NCI-H345 (cell line): ENCODE measurements at regions not wholly inside any gene's neighbourhood (a gene's known extent, or its start where the extent isn't known, plus 50 kb on each side); places are given as distances from the start of the nearest gene placed in this dataset.

Experiments
- DNase-seq: peaks from one replicate; lab custom pipeline; 2025; lab: John Stamatoyannopoulos, UW

DNA sequence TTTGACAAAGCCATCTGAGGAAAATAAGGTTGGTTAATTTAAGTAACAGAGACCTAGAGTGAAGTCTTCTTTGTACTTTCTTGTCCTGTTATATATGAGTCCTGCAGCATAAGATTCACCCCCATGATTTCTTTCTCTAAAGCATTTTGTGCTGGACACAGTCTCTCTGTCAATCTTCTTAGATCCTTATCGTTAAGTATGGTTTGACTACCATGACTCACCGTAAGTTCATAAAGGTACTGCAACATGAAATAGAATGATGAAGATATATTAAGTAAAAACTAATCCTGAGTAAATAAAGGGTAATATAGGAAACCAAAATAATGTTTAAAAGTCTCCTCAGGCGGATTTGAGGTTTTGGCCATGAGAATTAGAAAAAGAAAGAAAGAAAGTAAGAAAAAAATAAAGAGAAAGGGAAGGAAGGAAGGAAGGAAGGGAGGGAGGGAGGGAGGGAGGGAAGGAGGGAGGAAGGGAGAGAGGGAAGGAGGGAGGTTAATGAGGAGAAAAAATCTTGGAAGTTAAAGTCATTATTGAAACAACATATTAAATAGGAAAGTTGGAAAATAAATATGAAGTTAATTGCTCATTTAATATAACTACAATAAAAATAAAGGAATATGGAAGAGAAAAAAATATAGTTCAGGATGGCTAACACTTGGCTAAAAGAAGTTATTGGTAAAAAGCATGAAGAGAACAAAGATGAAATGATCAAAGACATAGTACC lies 980.3 kb upstream of the CDH2 start:
- DNase-seq = no peak

GRCh38 chr18:29156531-29156930 lies 979.6 kb upstream of the CDH2 start:
- peak; percentile 32 for DNase-seq

DNA sequence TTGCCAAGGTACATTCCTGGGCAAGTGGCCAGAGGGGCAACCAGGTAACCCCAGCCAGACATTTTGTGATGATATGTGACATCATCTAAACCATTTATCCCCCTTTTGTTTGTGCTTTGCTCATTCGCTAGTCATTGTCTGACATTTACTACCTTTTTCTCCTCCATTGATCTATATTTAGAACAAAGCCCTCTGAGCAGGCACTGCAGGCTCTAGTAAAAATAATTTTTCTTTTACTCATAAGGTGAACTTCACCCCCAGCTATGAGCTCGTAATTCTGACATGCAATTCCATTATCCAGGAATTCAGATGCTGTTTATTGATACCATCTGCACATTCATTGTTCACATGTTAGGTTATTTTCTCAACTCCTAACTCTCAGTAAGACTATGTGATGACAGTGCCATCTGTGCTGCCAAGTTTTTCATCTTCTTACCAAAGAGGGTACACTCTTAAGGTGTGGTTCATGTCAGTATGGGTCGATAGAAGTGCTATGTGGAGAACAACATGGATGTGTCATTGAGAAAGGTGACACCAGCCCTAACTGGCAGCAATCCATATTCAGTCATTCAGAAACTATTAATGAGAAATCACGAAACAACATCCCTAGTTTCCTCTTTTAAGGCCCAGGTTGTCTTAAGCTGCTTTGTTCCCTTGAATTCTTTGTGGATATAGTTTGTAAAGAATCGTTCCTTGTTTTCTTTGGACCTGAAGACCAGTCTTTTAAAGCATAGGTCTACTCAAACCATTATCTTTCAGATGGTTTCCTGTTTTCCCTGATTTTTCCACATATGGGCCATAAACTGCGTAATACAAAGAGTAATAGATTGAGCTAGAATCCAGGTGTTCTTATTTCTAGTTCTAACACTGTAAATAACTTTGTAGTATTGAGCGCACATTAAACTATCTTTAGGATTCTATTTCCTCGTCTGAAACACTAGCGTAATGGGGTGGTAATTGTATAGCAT lies 978.1 kb upstream of the CDH2 start:
- DNase-seq = peak; percentile 38

DNA sequence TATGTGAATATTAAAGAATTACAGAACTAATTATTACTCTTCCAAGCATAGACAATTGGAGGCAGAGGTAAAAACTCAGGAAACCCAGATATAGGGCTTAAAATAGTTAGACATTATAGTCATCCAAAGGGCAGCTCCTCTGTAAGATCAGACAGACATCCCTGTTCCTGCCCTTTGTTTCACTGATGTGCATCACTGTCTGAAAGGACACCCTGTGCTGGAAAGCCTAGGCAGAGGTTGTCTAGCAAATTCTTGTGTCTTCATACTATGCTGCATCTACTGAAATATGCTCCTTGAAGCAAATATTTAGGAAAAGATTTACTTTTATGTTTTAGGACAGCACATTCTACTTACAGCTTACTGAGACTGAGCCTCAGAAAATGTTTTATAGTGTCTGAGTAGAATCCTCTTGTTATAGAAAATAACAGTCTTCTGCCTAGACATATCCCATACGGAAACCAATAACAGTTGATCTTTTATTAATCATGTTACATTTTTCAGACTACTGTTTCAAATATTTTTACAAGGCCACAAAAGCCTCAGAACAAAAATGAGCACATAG lies 977.3 kb upstream of the CDH2 start:
- DNase-seq = no peak

GRCh38 chr18:29153091-29153490 lies 976.2 kb upstream of the CDH2 start:
- DNase-seq = peak; percentile 13

GRCh38 chr18:29147944-29148343 lies 971.0 kb upstream of the CDH2 start:
- no peak for DNase-seq

DNA sequence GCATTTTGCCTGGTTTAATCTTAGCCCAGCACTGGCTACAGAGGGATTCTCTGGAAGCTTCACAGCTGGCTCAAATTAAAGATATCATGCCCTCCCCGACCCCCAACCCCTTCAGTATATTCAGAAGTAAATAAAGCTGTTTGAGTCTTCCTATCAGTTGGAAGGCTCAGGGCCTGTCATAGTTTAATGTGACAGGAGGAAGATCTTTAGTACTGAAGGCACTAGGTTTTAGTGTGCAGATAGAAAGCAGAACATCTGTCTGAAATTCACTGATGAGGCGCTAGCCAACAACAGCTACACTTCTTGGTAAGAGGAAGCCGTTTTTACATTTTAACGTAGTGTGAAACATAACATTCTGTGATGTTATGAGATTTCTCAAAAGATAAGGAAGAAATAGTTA lies 969.1 kb upstream of the CDH2 start:
- DNase-seq = no peak

GRCh38 chr18:29140590-29140989 lies 963.7 kb upstream of the CDH2 start:
- DNase-seq = no peak

GRCh38 chr18:29137773-29138495 lies 961.0 kb upstream of the CDH2 start:
- no peak for DNase-seq

- no peak for DNase-seq
These were observed 947.0 kb upstream of the CDH2 start for GRCh38 chr18:29123706-29124530.

GRCh38 chr18:29104671-29105070 lies 927.7 kb upstream of the CDH2 start:
- DNase-seq = no peak

GRCh38 chr18:29104227-29104626 lies 927.3 kb upstream of the CDH2 start:
- no peak for DNase-seq

GRCh38 chr18:29096079-29096770 lies 919.3 kb upstream of the CDH2 start:
- peak; percentile 78 for DNase-seq

DNA sequence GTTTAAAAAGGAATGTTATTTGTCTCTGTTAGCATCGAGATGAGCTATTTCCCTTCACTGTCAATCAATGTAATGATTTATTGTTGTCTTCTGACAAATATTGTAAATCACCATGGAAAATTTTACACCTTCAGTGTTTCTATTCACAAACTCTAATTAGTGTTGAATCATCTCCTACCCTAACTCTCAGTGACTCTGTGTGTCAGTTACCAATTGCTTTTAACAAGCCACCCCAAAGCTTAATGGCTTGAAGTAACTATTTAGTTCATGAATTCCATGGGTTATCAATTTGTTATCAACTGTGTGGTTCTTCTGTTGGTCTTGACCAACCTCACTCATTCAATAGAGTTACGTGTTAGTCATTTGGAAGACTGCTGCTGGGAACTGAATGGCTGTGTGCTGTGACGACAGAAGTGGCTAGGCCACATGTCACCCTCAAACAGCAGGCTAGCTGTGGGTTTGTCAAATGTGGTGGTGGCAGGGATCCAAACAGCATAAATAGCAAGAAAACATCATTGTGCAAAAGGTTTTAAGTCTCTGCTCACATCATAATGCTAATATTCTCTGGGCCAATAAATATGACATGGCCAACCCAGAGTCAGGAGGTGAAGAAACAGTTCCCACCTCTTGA lies 910.8 kb upstream of the CDH2 start:
- DNase-seq = peak; percentile 30

- peak; percentile 68 for DNase-seq
These were observed 907.2 kb upstream of the CDH2 start for GRCh38 chr18:29084120-29084519.

GRCh38 chr18:29083545-29083944 lies 906.6 kb upstream of the CDH2 start:
- peak; percentile 68 for DNase-seq

- DNase-seq = no peak
These were observed 904.0 kb upstream of the CDH2 start for GRCh38 chr18:29080946-29081345.

GRCh38 chr18:29078273-29078672 lies 901.3 kb upstream of the CDH2 start:
- DNase-seq = peak; percentile 65

GRCh38 chr18:29077344-29077743 lies 900.4 kb upstream of the CDH2 start:
- DNase-seq = no peak

GRCh38 chr18:29076645-29077044 lies 899.7 kb upstream of the CDH2 start:
- DNase-seq = no peak
